GM12891 (cell line): ENCODE measurements at regions not wholly inside any gene's neighbourhood (a gene's known extent, or its start where the extent isn't known, plus 50 kb on each side); places are given as distances from the start of the nearest gene placed in this dataset.

Experiments used
- PAX5 ChIP-seq: IDR thresholded peaks from 2 replicates; pipeline ENCODE4 v1.6.1; 2011; ENCODE audit warnings: low read length, moderate library complexity, mild to moderate bottlenecking; ENCODE audit not compliant: insufficient read depth, severe bottlenecking
- POLR2A ChIP-seq: IDR thresholded peaks from 2 replicates; pipeline ENCODE4 v1.6.1; 2011; ENCODE audit warnings: low read depth, low read length, control low read depth

GRCh38 chr7:68247126-68247525 is 1250.5 kb downstream of the TYW1 start:
- TF ChIP-seq PAX5, result no peak
- TF ChIP-seq POLR2A, result no peak
